ENCODE measurements at regions not wholly inside any gene's neighbourhood (a gene's known extent, or its start where the extent isn't known, plus 50 kb on each side); places are given as distances from the start of the nearest gene placed in this dataset.

DNA sequence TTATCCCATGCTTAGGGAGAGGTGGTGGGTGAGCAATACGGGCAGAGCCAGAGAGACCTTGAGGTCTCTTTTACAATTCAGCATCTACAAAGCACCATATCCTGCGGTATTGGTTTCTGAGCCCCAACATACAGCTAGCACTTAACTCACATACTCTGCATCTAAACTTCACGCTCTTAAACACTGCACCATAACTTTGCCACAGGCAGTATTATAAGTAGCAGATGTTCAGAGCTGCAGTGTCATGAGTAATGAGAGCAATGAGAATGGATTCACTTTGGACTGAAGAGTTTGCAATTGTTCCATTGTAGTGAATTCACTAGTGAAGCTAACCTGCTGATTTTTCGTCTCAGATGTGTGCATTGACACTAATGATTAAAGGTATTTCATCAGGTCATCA, 93.8 kb downstream of the HS3ST1 start:
- no peak for TF ChIP-seq CTCF (IDR thresholded peaks at IDR 0.05)
- TF ChIP-seq POLR2A (IDR thresholded peaks at IDR 0.05) = no peak

All from gastroesophageal sphincter (tissue), 3 donors.